ENCODE measurements at regions not wholly inside any gene's neighbourhood (a gene's known extent, or its start where the extent isn't known, plus 50 kb on each side); places are given as distances from the start of the nearest gene placed in this dataset.
"Not testable (repeated sequence)": the region's sequence is repeated elsewhere in the genome, so short reads cannot be mapped to it uniquely, and the experiment has no call there.

DNA sequence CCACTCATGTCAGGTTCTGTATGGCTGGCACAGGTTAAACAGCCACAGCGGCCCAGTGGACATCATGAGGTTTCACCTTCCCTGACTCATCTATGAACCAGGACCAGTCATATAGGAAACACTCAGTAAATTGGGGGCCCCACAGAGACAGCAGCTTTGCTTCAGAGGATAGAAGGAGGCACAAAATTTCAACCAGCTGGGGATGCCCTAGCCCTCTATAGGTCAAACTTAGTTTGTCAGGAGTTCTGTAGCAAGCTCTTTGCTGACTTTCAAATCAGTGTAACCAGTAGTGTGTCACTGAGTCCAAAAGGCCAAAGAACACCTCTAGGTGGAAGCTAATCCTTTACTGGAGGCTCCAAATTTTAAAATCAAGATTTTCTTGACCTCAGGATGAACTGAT is 4157.8 kb upstream of the TPTE start:
- not testable (repeated sequence) for DNase-seq

- not testable (repeated sequence) for DNase-seq
Observed at GRCh38 chr21:6368824-6369223, 4152.6 kb upstream of the TPTE start.

- not testable (repeated sequence) for DNase-seq
Observed at GRCh38 chr21:6373253-6373652, 4148.1 kb upstream of the TPTE start.

DNA sequence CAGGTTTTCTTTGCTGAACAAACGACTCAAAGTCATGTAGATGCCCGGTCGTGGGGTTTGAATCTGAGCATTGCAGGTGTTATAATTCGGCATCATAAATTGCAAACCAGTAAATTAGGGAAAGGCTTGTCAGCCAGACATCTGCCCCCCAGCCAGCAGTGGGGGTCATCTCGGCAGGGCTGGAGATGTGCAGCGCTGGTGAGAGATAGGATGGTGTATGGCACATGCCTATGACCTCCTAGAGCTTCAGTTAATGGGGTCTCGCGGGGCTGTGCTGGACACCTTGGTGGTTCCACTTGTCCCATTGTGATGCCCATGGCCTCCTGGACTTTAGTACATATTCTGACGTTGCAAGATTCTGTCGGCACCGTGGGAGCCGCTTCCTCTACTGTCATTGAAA is 4147.2 kb upstream of the TPTE start:
- DNase-seq: peak; percentile 16

DNA sequence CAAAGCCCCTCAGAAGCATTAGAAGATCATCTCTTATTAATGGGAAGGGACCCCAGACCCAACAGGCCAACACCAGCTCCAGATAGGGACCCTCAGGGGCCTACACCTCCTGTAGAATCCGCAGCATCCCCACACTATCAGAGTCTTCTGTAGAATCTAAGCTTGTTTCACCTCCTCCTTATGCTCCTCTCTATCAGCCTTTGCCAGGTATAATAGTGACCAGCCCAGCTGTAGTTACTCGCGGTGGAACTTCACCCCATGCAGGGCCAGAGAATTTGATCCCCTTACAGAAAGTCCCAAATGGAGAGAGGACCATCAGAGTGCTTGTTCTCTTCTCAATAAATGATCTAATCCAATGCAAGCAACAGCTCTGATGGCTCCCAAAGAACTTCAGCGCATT is 4146.5 kb upstream of the TPTE start:
- DNase-seq: peak; percentile 1

GRCh38 chr21:6375776-6376175 is 4145.6 kb upstream of the TPTE start:
- DNase-seq: not testable (repeated sequence)

DNA sequence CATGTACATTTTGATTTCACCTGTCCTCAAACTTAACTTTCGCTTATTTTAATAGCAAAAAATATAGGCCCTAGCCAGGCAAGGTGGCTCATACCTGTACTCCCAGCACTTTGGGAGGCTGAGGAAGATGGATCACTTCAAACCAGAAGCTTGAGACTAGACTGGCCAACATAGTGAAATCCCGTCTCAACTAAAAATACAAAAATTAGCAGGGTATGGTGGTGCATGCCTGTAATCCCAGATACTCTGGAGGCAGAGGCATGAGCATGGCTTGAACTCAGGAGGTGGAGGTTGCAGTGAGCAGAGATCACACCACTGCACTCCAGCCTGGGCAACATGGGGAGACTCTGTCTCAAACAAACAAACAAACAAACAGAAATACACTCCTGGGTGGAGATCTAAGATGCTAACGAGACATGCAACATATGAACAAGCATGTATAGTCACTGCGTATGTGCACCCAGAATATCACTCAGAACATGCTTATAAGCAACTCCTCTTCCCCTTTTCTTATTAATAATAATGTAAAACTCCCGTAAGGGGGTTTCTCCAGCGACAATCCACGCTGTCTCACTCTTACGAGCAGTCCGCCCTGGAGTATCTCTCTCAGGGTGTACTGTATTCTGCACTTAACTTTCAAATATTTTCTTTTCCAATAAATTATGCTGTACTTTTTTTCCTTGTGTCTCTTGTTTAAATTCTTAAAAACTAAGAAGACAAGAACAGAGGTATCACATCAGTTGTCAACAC is 4144.9 kb upstream of the TPTE start:
- DNase-seq: peak; percentile 1

Data from hematopoietic multipotent progenitor cell treated with erythropoietin and hydrocortisone succinate and interleukin-3 and kit ligand, for 8 days (in vitro differentiated cells).